ENCODE measurements at regions not wholly inside any gene's neighbourhood (a gene's known extent, or its start where the extent isn't known, plus 50 kb on each side); places are given as distances from the start of the nearest gene placed in this dataset.

- Histone ChIP-seq H4K20me1 (ENCODE audit: insufficient read depth, low read length, poor library complexity, severe bottlenecking) (no peaks in the 10 kb centered on the region), H3K79me2 (ENCODE audit: insufficient read depth, low read length) (no peaks in the 10 kb centered on the region), H3K4me2 (ENCODE audit: low read depth, low read length, poor library complexity, severe bottlenecking) (peak overlapping the region; percentile 80), H3K9me3 (ENCODE audit: insufficient read depth, low read depth, low read length) (no peaks in the 10 kb centered on the region), H3F3A (ENCODE audit: low read depth) (peaks cover 21% of the 10 kb centered on the region), H3K9me2 (replicated peaks; ENCODE audit: low read depth, low read length) (no peaks in the 10 kb centered on the region), H3K4me1 (ENCODE audit: insufficient read depth, low read length, poor library complexity, severe bottlenecking) (peaks cover 43% of the 10 kb centered on the region), H3K9ac (ENCODE audit: low read depth, low read length, poor library complexity, severe bottlenecking) (peak overlapping the region; percentile 59), H3K4me3 (ENCODE audit: low read length, poor library complexity, severe bottlenecking) (peak overlapping the region; percentile 68), H2AFZ (ENCODE audit: low read length) (peak overlapping the region; percentile 74), H3K27me3 (ENCODE audit: insufficient read depth, low read length, poor library complexity, severe bottlenecking) (no peaks in the 10 kb centered on the region), H3K36me3 (ENCODE audit: insufficient read depth, low read length) (no peaks in the 10 kb centered on the region)
- TF ChIP-seq CTCF (conservative IDR thresholded peaks at IDR 0.05; ENCODE audit: low read length) (no peak), EZH2phosphoT487 (IDR thresholded peaks at IDR 0.05; ENCODE audit: borderline replicate concordance) (no peak)
Measured at GRCh38 chr3:162134571-162134970, 638.0 kb downstream of the OTOL1 start.

- Histone ChIP-seq H3K79me2 (ENCODE audit: insufficient read depth, low read length) (no peaks in the 10 kb centered on the region), H3K27me3 (ENCODE audit: insufficient read depth, low read length, poor library complexity, severe bottlenecking) (no peaks in the 10 kb centered on the region), H3K4me2 (ENCODE audit: low read depth, low read length, poor library complexity, severe bottlenecking) (no peak overlapping the region), H3K4me1 (ENCODE audit: insufficient read depth, low read length, poor library complexity, severe bottlenecking) (peaks cover 38% of the 10 kb centered on the region), H3K9me3 (ENCODE audit: insufficient read depth, low read depth, low read length) (no peaks in the 10 kb centered on the region), H2AFZ (ENCODE audit: low read length) (peak overlapping the region; percentile 58; the same call in 1 of the 2 replicates), H4K20me1 (ENCODE audit: insufficient read depth, low read length, poor library complexity, severe bottlenecking) (no peaks in the 10 kb centered on the region), H3F3A (ENCODE audit: low read depth) (peaks cover 21% of the 10 kb centered on the region), H3K9me2 (replicated peaks; ENCODE audit: low read depth, low read length) (no peaks in the 10 kb centered on the region), H3K9ac (ENCODE audit: low read depth, low read length, poor library complexity, severe bottlenecking) (no peak overlapping the region), H3K36me3 (ENCODE audit: insufficient read depth, low read length) (no peaks in the 10 kb centered on the region), H3K4me3 (ENCODE audit: low read length, poor library complexity, severe bottlenecking) (no peak overlapping the region)
- no peak for TF ChIP-seq EZH2phosphoT487 (IDR thresholded peaks at IDR 0.05; ENCODE audit: borderline replicate concordance)
- no peak for TF ChIP-seq CTCF (conservative IDR thresholded peaks at IDR 0.05; ENCODE audit: low read length)
Measured at GRCh38 chr3:162136136-162136535, 639.5 kb downstream of the OTOL1 start.

- peaks cover 23% of the 10 kb centered on the region for H3K4me1 ChIP-seq (ENCODE audit: insufficient read depth, low read length, poor library complexity, severe bottlenecking)
Measured at GRCh38 chr3:162138509-162138908, 641.9 kb downstream of the OTOL1 start.

More at GRCh38 chr3:162138509-162138908, 641.9 kb downstream of the OTOL1 start:
- peaks cover 19% of the 10 kb centered on the region for H3F3A ChIP-seq (ENCODE audit: low read depth)
- no peak overlapping the region for H3K4me3 ChIP-seq (ENCODE audit: low read length, poor library complexity, severe bottlenecking)
- H4K20me1 ChIP-seq (ENCODE audit: insufficient read depth, low read length, poor library complexity, severe bottlenecking): no peaks in the 10 kb centered on the region
- 0 out of 2 replicates have a peak overlapping the region, but pooled peaks have one; percentile 7 for H2AFZ ChIP-seq (ENCODE audit: low read length)
- H3K9ac ChIP-seq (ENCODE audit: low read depth, low read length, poor library complexity, severe bottlenecking): no peak overlapping the region
- no peaks in the 10 kb centered on the region for H3K9me2 ChIP-seq (replicated peaks; ENCODE audit: low read depth, low read length)
- no peak overlapping the region for H3K4me2 ChIP-seq (ENCODE audit: low read depth, low read length, poor library complexity, severe bottlenecking)
- H3K79me2 ChIP-seq (ENCODE audit: insufficient read depth, low read length): no peaks in the 10 kb centered on the region
- H3K27me3 ChIP-seq (ENCODE audit: insufficient read depth, low read length, poor library complexity, severe bottlenecking): no peaks in the 10 kb centered on the region
- no peak for TF ChIP-seq CTCF (conservative IDR thresholded peaks at IDR 0.05; ENCODE audit: low read length)
- TF ChIP-seq EZH2phosphoT487 (IDR thresholded peaks at IDR 0.05; ENCODE audit: borderline replicate concordance): no peak
- no peaks in the 10 kb centered on the region for H3K36me3 ChIP-seq (ENCODE audit: insufficient read depth, low read length)
- no peaks in the 10 kb centered on the region for H3K9me3 ChIP-seq (ENCODE audit: insufficient read depth, low read depth, low read length)

All from Loucy (cell line).